ENCODE measurements at regions not wholly inside any gene's neighbourhood (a gene's known extent, or its start where the extent isn't known, plus 50 kb on each side); places are given as distances from the start of the nearest gene placed in this dataset.

DNA sequence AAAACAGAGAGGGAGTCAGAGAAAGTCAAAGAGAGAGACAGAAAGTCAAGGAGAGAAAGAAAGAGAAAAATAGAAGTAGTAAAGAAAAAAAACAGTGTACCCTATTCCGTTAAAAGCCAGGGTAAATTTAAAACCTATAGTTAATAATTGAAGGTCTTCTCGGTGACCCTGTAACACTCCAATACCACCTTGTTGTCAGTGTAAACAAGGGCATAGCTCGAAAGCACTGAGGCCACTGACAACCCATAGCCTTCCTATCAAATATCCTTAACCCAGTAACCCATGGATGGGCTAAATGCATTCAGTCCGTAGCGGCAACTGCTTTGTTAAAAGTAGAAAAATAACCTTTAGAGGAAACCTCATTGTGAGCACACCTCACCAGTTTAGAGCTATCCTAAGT lies 100.4 kb downstream of the ZNF467 start:
- TF ChIP-seq POLR2AphosphoS5 (IDR thresholded peaks at IDR 0.05; ENCODE audit: low read depth, low read length) (no peak), SIN3A (IDR thresholded peaks at IDR 0.05; ENCODE audit: borderline replicate concordance, insufficient read depth, low read length) (no peak), TAF1 (IDR thresholded peaks at IDR 0.05; ENCODE audit: borderline replicate concordance, insufficient read depth, low read length) (no peak)
- TF ChIP-seq, protein P1, sequence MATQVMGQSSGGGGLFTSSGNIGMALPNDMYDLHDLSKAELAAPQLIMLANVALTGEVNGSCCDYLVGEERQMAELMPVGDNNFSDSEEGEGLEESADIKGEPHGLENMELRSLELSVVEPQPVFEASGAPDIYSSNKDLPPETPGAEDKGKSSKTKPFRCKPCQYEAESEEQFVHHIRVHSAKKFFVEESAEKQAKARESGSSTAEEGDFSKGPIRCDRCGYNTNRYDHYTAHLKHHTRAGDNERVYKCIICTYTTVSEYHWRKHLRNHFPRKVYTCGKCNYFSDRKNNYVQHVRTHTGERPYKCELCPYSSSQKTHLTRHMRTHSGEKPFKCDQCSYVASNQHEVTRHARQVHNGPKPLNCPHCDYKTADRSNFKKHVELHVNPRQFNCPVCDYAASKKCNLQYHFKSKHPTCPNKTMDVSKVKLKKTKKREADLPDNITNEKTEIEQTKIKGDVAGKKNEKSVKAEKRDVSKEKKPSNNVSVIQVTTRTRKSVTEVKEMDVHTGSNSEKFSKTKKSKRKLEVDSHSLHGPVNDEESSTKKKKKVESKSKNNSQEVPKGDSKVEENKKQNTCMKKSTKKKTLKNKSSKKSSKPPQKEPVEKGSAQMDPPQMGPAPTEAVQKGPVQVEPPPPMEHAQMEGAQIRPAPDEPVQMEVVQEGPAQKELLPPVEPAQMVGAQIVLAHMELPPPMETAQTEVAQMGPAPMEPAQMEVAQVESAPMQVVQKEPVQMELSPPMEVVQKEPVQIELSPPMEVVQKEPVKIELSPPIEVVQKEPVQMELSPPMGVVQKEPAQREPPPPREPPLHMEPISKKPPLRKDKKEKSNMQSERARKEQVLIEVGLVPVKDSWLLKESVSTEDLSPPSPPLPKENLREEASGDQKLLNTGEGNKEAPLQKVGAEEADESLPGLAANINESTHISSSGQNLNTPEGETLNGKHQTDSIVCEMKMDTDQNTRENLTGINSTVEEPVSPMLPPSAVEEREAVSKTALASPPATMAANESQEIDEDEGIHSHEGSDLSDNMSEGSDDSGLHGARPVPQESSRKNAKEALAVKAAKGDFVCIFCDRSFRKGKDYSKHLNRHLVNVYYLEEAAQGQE (IDR thresholded peaks at IDR 0.05; ENCODE audit: insufficient read depth in 1 of 2, low read depth in 2 of 2, low read length in 2 of 2), result no peak

Data from PFSK-1 (cell line).